PC-3 (cell line): ENCODE measurements at regions not wholly inside any gene's neighbourhood (a gene's known extent, or its start where the extent isn't known, plus 50 kb on each side); places are given as distances from the start of the nearest gene placed in this dataset.

Experiments
- CTCF ChIP-seq: fragments of 300-600 bp; sonication (generic); conservative IDR thresholded peaks from 2 replicates; pipeline ENCODE4 v1.5.1; 2017; ENCODE audit warnings: antibody characterized with exemption, low read depth, mild to moderate bottlenecking, low read length
- EZH2 ChIP-seq: fragments of 300-600 bp; sonication (generic); IDR thresholded peaks from one replicate; pipeline ENCODE4 v1.6.1; 2017; ENCODE audit warnings: antibody characterized with exemption, mild to moderate bottlenecking, low read length; ENCODE audit not compliant: unreplicated experiment
- EZH2phosphoT487 ChIP-seq: fragments of 300-600 bp; sonication (generic); IDR thresholded peaks from 2 replicates; pipeline ENCODE4 v1.6.1; 2018; ENCODE audit warnings: mild to moderate bottlenecking, antibody characterized with exemption, low read length, borderline replicate concordance

GRCh38 chr2:226679389-226680065 is 120.1 kb downstream of the IRS1 start:
- TF ChIP-seq CTCF (no peak), EZH2 (no peak), EZH2phosphoT487 (no peak)
